ENCODE measurements at regions not wholly inside any gene's neighbourhood (a gene's known extent, or its start where the extent isn't known, plus 50 kb on each side); places are given as distances from the start of the nearest gene placed in this dataset.

DNA sequence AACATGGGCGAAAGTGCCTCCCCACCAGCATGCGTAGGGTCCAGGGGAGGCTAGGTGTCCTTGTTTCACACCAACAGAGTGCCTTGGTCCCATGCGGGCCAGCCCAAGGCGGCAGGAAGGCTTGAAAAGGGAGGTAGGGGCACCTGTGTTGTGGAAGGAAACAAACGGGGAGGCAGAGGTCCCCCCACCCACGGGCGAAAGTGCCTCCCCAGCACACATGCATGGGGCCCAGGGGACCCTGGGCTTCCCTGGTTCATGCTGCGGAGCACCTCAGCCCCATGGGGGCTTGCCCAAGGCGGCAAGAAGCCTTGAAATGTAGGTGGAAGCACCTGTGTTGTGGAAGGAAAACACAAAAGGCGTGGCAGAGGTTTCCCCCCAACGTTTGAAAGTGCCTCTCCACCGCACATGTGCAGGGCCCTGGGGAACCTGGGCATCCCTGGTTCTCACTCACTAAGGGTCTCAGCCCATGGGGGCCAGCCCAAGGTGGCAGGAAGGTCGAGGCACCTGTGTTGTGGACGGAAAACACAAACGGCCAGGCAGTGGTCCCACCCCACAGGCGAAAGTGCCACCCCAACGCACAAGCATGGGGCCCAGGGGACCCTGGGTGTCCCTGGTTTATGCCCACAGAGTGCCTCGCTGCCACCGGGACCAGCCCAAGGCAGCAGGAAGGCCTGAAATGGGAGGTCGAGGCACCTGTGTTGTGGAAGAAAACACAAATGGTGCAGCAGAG, 374.7 kb downstream of the ALG10 start:
- H3K36me3 ChIP-seq (replicated peaks in 1 of 2; ENCODE audit: control insufficient read depth in 1 of 2, insufficient read depth in 2 of 2, low read length in 2 of 2), result no peaks in the 10 kb centered on the region
- H3K4me3 ChIP-seq (replicated peaks in 1 of 3; ENCODE audit: insufficient read depth in 1 of 3, low read depth in 2 of 3, low read length in 3 of 3), result no peak overlapping the region
- H3K27me3 ChIP-seq (ENCODE audit: control insufficient read depth in 1 of 2, insufficient read depth in 2 of 2, low read length in 2 of 2), result peaks cover 1 to 4% of the 10 kb centered on the region in 2 experiments; a peak in 3 of 5 replicates
- TF ChIP-seq TOE1 (CRISPR knock-in tag; IDR thresholded peaks at IDR 0.05) (no peak), ZNF251 (CRISPR knock-in tag; IDR thresholded peaks at IDR 0.05) (no peak), ZNF337 (CRISPR knock-in tag; IDR thresholded peaks at IDR 0.05; ENCODE audit: borderline replicate concordance, low read depth) (no peak), SRY (CRISPR knock-in tag; IDR thresholded peaks at IDR 0.05) (no peak), ZNF274 (CRISPR knock-in tag; IDR thresholded peaks at IDR 0.05) (no peak), ZNF720 (CRISPR knock-in tag; IDR thresholded peaks at IDR 0.05) (no peak), ZNF432 (CRISPR knock-in tag; IDR thresholded peaks at IDR 0.05; ENCODE audit: borderline replicate concordance) (no peak)
- TF ChIP-seq, protein P1, sequence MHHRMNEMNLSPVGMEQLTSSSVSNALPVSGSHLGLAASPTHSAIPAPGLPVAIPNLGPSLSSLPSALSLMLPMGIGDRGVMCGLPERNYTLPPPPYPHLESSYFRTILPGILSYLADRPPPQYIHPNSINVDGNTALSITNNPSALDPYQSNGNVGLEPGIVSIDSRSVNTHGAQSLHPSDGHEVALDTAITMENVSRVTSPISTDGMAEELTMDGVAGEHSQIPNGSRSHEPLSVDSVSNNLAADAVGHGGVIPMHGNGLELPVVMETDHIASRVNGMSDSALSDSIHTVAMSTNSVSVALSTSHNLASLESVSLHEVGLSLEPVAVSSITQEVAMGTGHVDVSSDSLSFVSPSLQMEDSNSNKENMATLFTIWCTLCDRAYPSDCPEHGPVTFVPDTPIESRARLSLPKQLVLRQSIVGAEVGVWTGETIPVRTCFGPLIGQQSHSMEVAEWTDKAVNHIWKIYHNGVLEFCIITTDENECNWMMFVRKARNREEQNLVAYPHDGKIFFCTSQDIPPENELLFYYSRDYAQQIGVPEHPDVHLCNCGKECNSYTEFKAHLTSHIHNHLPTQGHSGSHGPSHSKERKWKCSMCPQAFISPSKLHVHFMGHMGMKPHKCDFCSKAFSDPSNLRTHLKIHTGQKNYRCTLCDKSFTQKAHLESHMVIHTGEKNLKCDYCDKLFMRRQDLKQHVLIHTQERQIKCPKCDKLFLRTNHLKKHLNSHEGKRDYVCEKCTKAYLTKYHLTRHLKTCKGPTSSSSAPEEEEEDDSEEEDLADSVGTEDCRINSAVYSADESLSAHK (CRISPR knock-in tag; IDR thresholded peaks at IDR 0.05; ENCODE audit: borderline replicate concordance), result no peak
- TF ChIP-seq, protein P2, sequence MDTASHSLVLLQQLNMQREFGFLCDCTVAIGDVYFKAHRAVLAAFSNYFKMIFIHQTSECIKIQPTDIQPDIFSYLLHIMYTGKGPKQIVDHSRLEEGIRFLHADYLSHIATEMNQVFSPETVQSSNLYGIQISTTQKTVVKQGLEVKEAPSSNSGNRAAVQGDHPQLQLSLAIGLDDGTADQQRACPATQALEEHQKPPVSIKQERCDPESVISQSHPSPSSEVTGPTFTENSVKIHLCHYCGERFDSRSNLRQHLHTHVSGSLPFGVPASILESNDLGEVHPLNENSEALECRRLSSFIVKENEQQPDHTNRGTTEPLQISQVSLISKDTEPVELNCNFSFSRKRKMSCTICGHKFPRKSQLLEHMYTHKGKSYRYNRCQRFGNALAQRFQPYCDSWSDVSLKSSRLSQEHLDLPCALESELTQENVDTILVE (CRISPR knock-in tag; IDR thresholded peaks at IDR 0.05), result no peak
- TF ChIP-seq, protein P3, sequence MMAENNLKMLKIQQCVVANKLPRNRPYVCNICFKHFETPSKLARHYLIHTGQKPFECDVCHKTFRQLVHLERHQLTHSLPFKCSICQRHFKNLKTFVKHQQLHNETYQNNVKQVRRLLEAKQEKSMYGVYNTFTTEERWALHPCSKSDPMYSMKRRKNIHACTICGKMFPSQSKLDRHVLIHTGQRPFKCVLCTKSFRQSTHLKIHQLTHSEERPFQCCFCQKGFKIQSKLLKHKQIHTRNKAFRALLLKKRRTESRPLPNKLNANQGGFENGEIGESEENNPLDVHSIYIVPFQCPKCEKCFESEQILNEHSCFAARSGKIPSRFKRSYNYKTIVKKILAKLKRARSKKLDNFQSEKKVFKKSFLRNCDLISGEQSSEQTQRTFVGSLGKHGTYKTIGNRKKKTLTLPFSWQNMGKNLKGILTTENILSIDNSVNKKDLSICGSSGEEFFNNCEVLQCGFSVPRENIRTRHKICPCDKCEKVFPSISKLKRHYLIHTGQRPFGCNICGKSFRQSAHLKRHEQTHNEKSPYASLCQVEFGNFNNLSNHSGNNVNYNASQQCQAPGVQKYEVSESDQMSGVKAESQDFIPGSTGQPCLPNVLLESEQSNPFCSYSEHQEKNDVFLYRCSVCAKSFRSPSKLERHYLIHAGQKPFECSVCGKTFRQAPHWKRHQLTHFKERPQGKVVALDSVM (CRISPR knock-in tag; IDR thresholded peaks at IDR 0.05), result no peak
- in situ Hi-C loops (cut with HindIII; ENCODE audit: extremely low pct_ligation_motif_present, low pct_unique_long_range_greater_than_20kb) (no loop called here), intact Hi-C loops (cut with micrococcal nuclease; ENCODE audit: unreplicated experiment) (no loop called here)
- H3K4me1 ChIP-seq (ENCODE audit: insufficient read depth, low read length), result no peaks in the 10 kb centered on the region
- no peak overlapping the region for H3K27ac ChIP-seq (ENCODE audit: extremely low read length, insufficient read depth, low read length)
- FAIRE-seq (no peak), DNase-seq (ENCODE audit: low spot score) (no peak), ATAC-seq (no peak)
- WGBS (ENCODE audit: low lambda C conversion rate), result 3% methylated on average over 10 of the region's 20 CpGs
- H3K9ac ChIP-seq (ENCODE audit: insufficient read depth, low read depth, low read length), result no peak overlapping the region
- BruUV-seq (replicated peaks), result no TSS peak
- no peaks in the 10 kb centered on the region for H4K20me1 ChIP-seq (ENCODE audit: insufficient read depth, low read length)
- H2AFZ ChIP-seq (ENCODE audit: low read length), result no peak overlapping the region
- ChIA-PET POLR2A (no interaction called here), CTCF (ENCODE audit: low intra/inter-chr PET ratio, low total read pairs) (no interaction called here)
- H3K79me2 ChIP-seq (ENCODE audit: insufficient read depth, low read length), result no peaks in the 10 kb centered on the region
- H3K4me2 ChIP-seq (ENCODE audit: low read depth, low read length), result no peak overlapping the region
- H3K9me3 ChIP-seq (ENCODE audit: low read length), result no peaks in the 10 kb centered on the region; the same call in 1 of the 2 replicates

All from HepG2 (cell line).